Lower lobe of right lung (tissue), 2 donors: ENCODE measurements at regions not wholly inside any gene's neighbourhood (a gene's known extent, or its start where the extent isn't known, plus 50 kb on each side); places are given as distances from the start of the nearest gene placed in this dataset.
"Not testable (repeated sequence)": the region's sequence is repeated elsewhere in the genome, so short reads cannot be mapped to it uniquely, and the experiment has no call there.

Source experiments
- ATAC-seq, 2 donors: fragments of 200-7000 bp; cut with Tn5 transposase; one replicate each; pipeline ENCODE4 v1.9.1; 2020 to 2022; ENCODE audit warnings: mild to moderate bottlenecking in 2 of 2, moderate library complexity in 2 of 2
- DNase-seq: peaks from one replicate; pipeline ENCODE4 v3.0.0-alpha.2; 2020
- H3K27ac ChIP-seq: fragments of 200-600 bp; one replicate; pipeline ENCODE4 v1.8.0; 2022
- H3K27me3 ChIP-seq: fragments of 200-600 bp; one replicate; pipeline ENCODE4 v1.8.0; 2022; ENCODE audit warnings: low read depth
- H3K36me3 ChIP-seq: fragments of 200-600 bp; one replicate; pipeline ENCODE4 v1.8.0; 2022; ENCODE audit warnings: mild to moderate bottlenecking
- H3K4me1 ChIP-seq: fragments of 200-600 bp; one replicate; pipeline ENCODE4 v1.8.0; 2022
- H3K4me3 ChIP-seq: fragments of 200-600 bp; one replicate; pipeline ENCODE4 v1.8.0; 2022; ENCODE audit warnings: mild to moderate bottlenecking
- H3K9me3 ChIP-seq: fragments of 200-600 bp; one replicate; pipeline ENCODE4 v1.8.0; 2022
- CTCF ChIP-seq: fragments of 200-600 bp; IDR thresholded peaks from one replicate; pipeline ENCODE4 v1.8.0; 2022; ENCODE audit warnings: antibody characterized with exemption, mild to moderate bottlenecking
- intact Hi-C: fragments of 100-400 bp; cut with DNase I; formaldehyde crosslinking; loops from one replicate; pipeline ENCODE4 v1.11.0; 2022
- donor health status: DM: no; HTN: yes; CAD: no; lungs with severe emphysema.

- DNase-seq (no peak), ATAC-seq (no peak)
- H3K27ac ChIP-seq = no peak overlapping the region
- intact Hi-C loops = no loop called here
- H3K27me3 ChIP-seq = no peaks in the 10 kb centered on the region
- no peaks in the 10 kb centered on the region for H3K36me3 ChIP-seq
- no peak for TF ChIP-seq CTCF
- H3K4me3 ChIP-seq = no peak overlapping the region
- H3K4me1 ChIP-seq = no peaks in the 10 kb centered on the region
- H3K9me3 ChIP-seq = no peaks in the 10 kb centered on the region
Measured at GRCh38 chr1:78331799-78332198, 159.0 kb upstream of the PTGFR start.

- Histone ChIP-seq H3K36me3 (no peaks in the 10 kb centered on the region), H3K27me3 (no peaks in the 10 kb centered on the region), H3K27ac (no peak overlapping the region), H3K4me1 (no peaks in the 10 kb centered on the region), H3K9me3 (no peaks in the 10 kb centered on the region), H3K4me3 (no peak overlapping the region)
- ATAC-seq (peak; percentile 64 to 75), DNase-seq (no peak)
- intact Hi-C loops = no loop called here
- peak; percentile 50 for TF ChIP-seq CTCF
Measured at GRCh38 chr1:78333502-78333901, 157.3 kb upstream of the PTGFR start.

GRCh38 chr1:78334114-78334513 lies 156.7 kb upstream of the PTGFR start:
- intact Hi-C loops = no loop called here
- TF ChIP-seq CTCF = no peak
- Histone ChIP-seq H3K27me3 (no peaks in the 10 kb centered on the region), H3K4me3 (no peak overlapping the region), H3K4me1 (no peaks in the 10 kb centered on the region), H3K36me3 (no peaks in the 10 kb centered on the region), H3K9me3 (no peaks in the 10 kb centered on the region), H3K27ac (no peak overlapping the region)
- no peak for DNase-seq
- ATAC-seq = no peak

GRCh38 chr1:78334952-78335351 lies 155.8 kb upstream of the PTGFR start:
- Histone ChIP-seq H3K36me3 (no peaks in the 10 kb centered on the region), H3K27ac (no peak overlapping the region), H3K4me3 (no peak overlapping the region), H3K9me3 (no peaks in the 10 kb centered on the region), H3K4me1 (no peaks in the 10 kb centered on the region), H3K27me3 (no peaks in the 10 kb centered on the region)
- DNase-seq (no peak), ATAC-seq (peak in 1 of 2 donors; percentile 32)
- intact Hi-C loops = no loop called here
- no peak for TF ChIP-seq CTCF

- DNase-seq, H3K27me3 ChIP-seq, H3K36me3 ChIP-seq, intact Hi-C loops, H3K4me1 ChIP-seq, H3K4me3 ChIP-seq, H3K9me3 ChIP-seq, H3K27ac ChIP-seq, ATAC-seq: not testable (repeated sequence)
Measured at GRCh38 chr1:78336751-78337150, 154.0 kb upstream of the PTGFR start.

GRCh38 chr1:78339490-78339889 lies 151.3 kb upstream of the PTGFR start:
- Histone ChIP-seq H3K4me3 (no peak overlapping the region), H3K9me3 (no peaks in the 10 kb centered on the region), H3K27ac (no peak overlapping the region), H3K27me3 (no peaks in the 10 kb centered on the region), H3K4me1 (no peaks in the 10 kb centered on the region), H3K36me3 (no peaks in the 10 kb centered on the region)
- ATAC-seq (no peak), DNase-seq (no peak)
- no peak for TF ChIP-seq CTCF
- intact Hi-C loops = no loop called here
